Left cardiac atrium (tissue), 4 donors: ENCODE measurements at regions not wholly inside any gene's neighbourhood (a gene's known extent, or its start where the extent isn't known, plus 50 kb on each side); places are given as distances from the start of the nearest gene placed in this dataset.

ENCODE experiments used
- ATAC-seq, 2 donors: fragments of 200-7000 bp; cut with Tn5 transposase; one replicate each; pipeline ENCODE4 v1.9.1; 2020; ENCODE audit warnings: mild to moderate bottlenecking in 2 of 2, moderate library complexity in 2 of 2
- DNase-seq: peaks from one replicate; pipeline ENCODE4 v3.0.0-alpha.2; 2020
- intact Hi-C, 2 donors: fragments of 100-400 bp; cut with DNase I; formaldehyde crosslinking; loops; one replicate each; pipeline versions ENCODE4 v1.14.1 to v1.15.1; 2022 to 2023
- donor health status: DM: no; HTN: yes; CAD: no.
- donor health status: DM: no; HTN: yes; CAD: no; lungs with severe emphysema.
- donor health status: DM: yes; HTN: yes; CAD: no.
- donor health status: Dilated cardiomyopathy.

DNA sequence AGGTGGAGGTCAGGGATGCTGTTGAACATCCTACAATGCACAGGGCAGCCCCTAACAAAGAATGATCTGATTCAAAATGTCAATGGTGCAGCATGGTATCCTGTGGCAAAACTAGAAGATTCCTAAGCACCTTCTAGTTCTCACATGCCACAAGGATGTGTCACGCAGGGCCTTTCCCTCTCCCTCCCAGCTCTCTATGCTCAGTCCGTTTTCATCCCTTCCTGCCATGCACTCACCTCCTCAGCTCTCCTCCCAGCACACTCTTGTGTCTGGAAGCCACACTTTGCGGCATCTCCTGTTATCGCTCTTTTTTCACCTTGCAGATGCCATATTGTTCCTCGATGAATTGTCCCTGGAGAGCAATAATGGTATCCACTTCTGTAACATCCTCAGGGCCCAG lies 263.4 kb downstream of the CDC5L start:
- ATAC-seq, result no peak
- intact Hi-C loops, result loop anchor here (10.0 kb wide), 2 partner anchors 764 to 1274 kb away; no protein-coding TSS in a partner anchor
- no peak for DNase-seq

GRCh38 chr6:44651604-44652003 lies 264.1 kb downstream of the CDC5L start:
- intact Hi-C loops, result loop anchor here (10.0 kb wide), 2 partner anchors 763 to 1273 kb away; no protein-coding TSS in a partner anchor
- DNase-seq, result no peak
- no peak for ATAC-seq

DNA sequence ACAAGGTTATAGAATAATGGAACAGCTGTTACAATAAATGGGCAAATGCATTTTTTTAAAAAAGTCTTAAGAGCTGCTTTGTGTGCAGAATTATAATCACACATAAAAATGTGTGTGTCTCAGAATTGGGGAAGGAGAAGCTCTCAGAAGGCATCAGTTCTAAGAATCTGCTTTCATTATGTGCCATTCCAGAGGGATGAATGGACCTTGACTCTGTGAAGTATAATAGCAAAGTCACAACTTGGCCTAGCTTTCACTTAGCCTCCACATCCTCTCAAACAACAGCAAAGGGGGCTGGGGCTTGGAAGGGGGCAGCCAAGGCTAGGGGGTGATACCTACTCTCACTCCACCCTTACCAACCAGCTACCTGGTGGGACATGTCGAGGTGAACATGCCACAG lies 265.0 kb downstream of the CDC5L start:
- ATAC-seq (no peak), DNase-seq (no peak)
- intact Hi-C loops, result loop anchor here (10.0 kb wide), 2 partner anchors 762 to 1272 kb away; no protein-coding TSS in a partner anchor

GRCh38 chr6:44653091-44653490 lies 265.6 kb downstream of the CDC5L start:
- intact Hi-C loops, result loop anchor here (10.0 kb wide), 2 partner anchors 762 to 1272 kb away; no protein-coding TSS in a partner anchor
- DNase-seq (no peak), ATAC-seq (no peak)

DNA sequence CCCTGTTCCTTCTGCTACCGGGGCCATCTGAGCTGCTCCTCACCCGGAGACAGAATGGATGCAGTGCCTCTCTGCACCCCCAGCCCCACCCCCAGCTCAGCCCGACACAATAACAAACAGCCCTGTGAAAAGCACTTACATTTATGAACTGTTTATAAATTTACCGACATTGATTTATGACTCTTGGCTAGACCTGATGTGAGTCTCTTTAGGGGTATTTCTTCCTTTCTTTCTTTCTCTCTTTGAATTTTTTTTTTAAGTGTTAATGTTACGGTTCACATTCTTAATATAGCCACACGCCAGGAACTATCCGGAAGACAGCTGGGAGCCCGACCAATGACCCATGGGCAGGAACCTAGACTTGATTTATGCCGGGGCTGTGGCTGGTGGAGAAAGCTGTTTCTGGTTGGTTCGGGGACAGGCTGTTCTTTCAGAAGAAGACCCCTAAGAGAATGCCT lies 266.3 kb downstream of the CDC5L start:
- no peak for DNase-seq
- intact Hi-C loops, result loop anchor here (10.0 kb wide), 2 partner anchors 761 to 1271 kb away; no protein-coding TSS in a partner anchor

GRCh38 chr6:44655412-44656342 lies 268.2 kb downstream of the CDC5L start:
- ATAC-seq (peak; percentile 76 to 82), DNase-seq (peak; percentile 77)
- intact Hi-C loops, result loop anchor here (2.0 to 10.0 kb wide), 4 partner anchors 759 to 1269 kb away; no protein-coding TSS in a partner anchor

More for the DNA sequence above, 266.3 kb downstream of the CDC5L start:
- ATAC-seq, result no peak

- ATAC-seq (no peak), DNase-seq (no peak)
- intact Hi-C loops, result loop anchor here (2.0 to 10.0 kb wide), 4 partner anchors 758 to 1268 kb away; no protein-coding TSS in a partner anchor
Measured at GRCh38 chr6:44656691-44657090, 269.2 kb downstream of the CDC5L start.

DNA sequence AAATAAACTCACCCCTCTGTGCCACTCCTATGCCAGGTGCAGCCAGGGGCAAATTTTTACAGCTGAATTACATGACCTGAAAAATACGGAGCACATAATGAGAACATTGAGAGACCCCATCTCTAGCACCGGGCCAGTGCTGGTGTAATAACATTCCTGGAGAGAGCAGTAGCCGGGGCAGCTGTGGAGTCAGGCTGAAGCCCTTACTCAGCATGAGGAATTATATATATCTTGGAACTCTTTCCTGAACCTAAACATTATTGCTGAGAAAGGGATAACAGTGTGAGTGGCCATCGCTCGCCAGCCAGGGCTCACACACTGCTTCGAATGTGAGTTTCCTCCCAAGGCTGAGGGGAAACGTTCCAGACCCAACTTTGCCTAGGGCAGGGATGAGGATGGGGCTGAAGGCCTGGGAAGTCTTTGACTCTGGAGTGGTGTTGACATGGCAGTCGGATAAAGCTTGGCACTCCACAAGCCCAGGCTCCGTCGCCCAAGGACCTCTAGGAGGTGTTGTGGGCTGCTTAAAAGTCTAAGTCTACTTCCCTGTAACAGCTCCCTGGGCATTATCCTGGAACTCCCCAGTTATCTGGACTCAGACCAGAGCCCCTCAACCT lies 269.8 kb downstream of the CDC5L start:
- ATAC-seq (no peak), DNase-seq (no peak)
- intact Hi-C loops, result loop anchor here (2.0 to 10.0 kb wide), 4 partner anchors 757 to 1267 kb away; no protein-coding TSS in a partner anchor

GRCh38 chr6:44658571-44658970 lies 271.1 kb downstream of the CDC5L start:
- DNase-seq, result no peak
- no peak for ATAC-seq
- intact Hi-C loops, result loop anchor here (5.0 to 10.0 kb wide), 3 partner anchors 756 to 1266 kb away; no protein-coding TSS in a partner anchor

- ATAC-seq (no peak), DNase-seq (no peak)
- intact Hi-C loops, result loop anchor here (5.0 to 10.0 kb wide), 3 partner anchors 755 to 1265 kb away; no protein-coding TSS in a partner anchor
Measured at GRCh38 chr6:44659726-44660125, 272.2 kb downstream of the CDC5L start.

DNA sequence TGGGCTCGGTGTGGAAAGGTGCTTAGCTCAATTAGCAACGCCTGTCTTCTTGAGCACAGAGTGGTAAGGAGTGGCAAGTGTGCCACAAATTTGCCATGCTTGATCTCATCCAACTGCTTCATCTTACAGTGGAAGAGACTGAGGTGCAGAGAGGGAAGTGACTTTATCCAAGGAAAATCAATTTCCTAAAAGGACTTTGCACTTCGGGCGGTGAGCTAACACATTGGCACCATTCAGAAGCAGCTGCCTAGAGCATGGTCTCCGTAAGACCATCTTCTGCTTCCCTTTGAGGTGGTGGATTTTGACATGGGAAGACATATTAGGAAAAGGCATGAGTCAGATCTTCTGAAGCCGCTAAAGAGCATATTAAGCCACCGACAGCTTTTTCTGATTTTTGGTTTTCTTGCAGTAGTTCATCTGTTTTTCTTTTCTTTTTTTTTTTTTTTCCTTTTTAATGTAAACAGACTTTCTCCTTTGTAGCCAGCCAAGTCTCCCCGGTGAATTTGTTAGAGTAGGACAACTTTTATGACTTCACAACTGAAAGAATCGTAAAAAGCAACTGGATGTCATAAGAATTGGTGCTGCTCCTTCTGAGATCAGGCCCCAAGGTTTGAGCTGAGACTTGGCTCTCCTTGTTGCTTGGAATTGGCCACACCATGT lies 273.2 kb downstream of the CDC5L start:
- intact Hi-C loops, result no loop called here
- no peak for DNase-seq
- ATAC-seq, result no peak

DNA sequence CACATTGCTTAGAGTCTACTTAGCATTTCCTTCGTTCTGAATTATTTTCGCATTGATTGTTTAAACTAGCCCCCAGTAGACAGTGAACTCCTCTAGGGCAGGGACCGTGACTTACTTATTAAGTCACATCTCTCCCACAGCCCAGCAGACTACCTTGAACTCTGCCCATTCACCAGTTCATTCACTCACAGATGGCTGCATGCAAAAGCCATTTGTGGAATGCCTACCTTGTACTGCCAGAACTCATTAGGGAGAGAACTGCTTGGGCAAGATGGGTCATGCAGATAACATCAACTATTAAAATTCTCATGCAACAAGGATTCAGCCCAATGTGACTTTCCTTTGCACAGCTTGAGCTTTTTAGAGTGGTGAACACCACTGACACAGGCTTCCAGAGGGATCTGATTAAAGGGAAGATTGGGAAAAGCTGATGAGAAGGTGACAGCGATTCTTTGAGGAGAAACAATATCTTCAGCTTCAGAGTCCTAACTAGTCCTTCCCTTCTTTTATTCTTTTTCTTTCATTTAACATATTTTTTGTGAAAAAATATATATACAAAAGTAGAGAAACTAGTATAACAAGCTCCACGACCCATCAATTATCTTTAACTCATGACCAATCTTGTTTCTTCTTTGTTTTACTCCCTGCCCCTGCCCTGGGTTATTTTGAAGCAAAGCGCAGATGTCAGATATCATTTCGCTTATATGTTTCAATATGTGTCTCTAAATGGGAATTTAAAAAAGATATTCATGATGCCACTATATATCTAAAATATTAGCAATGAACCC lies 273.9 kb downstream of the CDC5L start:
- no peak for ATAC-seq
- DNase-seq, result no peak
- intact Hi-C loops, result no loop called here

DNA sequence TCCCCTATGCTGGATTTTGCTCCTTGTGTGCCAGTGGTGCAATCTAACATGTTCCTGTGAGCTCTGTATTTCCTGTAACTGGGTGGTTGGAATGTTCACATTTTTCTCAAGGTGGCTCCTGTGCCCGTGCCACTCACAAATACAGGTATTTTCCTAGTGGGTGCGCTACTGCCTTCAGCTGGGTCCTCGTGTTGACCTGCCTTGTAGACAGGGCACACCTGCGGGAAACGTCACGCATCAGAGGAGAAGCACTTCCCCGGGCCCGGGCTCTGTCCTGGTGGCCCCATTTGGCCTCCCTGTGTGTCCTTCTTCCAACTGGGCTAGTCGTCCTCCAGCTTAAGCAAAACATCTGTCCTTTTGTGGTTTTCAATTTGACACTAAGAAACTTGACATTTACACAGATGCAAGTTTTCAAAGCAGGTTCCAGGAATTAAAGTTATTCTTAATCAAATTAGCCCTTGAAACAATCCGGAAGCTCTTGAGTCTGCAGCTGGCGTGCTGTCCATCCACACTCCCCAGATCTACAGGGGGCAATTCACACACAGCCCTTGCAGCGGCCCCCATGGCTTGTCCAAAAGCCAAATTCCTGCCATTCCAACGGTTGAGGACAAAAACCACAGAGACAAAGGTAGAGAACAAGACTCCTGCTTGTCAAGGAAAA lies 275.1 kb downstream of the CDC5L start:
- intact Hi-C loops, result no loop called here
- peak in 1 of 2 donors; percentile 34 for ATAC-seq
- DNase-seq, result no peak

- DNase-seq, result no peak
- intact Hi-C loops, result no loop called here
- ATAC-seq, result no peak
Measured at GRCh38 chr6:44663860-44664634, 276.5 kb downstream of the CDC5L start.

DNA sequence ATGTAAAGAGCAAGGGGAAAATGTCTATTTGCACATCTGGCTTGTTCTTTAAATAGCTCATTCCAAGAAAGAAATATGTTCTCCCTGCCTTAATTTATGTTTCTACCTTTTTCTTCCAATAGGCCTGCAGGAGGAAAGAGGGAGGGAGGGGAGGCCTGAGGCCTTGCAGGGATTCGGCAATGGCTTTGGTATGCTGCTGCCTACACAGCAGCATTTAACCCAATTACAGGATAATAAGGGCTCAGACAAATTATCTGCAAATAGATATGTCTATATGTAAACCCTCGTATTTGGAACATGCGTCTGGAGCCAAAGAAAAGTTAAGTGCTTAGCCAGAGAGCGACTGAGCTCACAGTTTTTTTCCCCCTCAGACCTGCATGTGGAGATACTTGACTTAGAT lies 277.2 kb downstream of the CDC5L start:
- ATAC-seq, result no peak
- no peak for DNase-seq
- intact Hi-C loops, result no loop called here

GRCh38 chr6:44665143-44665542 lies 277.6 kb downstream of the CDC5L start:
- intact Hi-C loops, result no loop called here
- DNase-seq (no peak), ATAC-seq (no peak)

DNA sequence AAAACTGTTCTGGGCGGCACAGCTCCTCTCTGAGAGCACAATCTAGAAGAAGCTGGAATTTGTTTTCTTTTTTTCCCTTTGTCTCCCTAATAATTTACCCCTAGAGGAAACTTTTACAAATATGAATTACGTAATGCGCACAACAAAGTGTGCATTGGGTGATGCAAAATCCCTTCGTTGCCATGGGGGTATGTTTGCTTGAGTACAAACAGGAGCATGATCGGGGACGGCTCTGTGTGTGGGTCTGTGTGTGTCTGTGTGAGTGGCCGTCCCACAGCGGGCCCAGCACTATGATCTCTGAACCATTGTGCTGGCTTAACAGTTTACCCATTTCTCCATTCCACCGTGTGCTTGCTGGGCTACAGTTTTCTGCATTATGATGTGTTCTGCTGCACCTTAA lies 278.2 kb downstream of the CDC5L start:
- no peak for DNase-seq
- intact Hi-C loops, result no loop called here
- no peak for ATAC-seq
